Activated naive CD4-positive, alpha-beta T cell treated with anti-CD3 and anti-CD28 coated beads, Interleukin-2, amount 50 U/mL, for 72 hours (primary cell): ENCODE measurements at regions not wholly inside any gene's neighbourhood (a gene's known extent, or its start where the extent isn't known, plus 50 kb on each side); places are given as distances from the start of the nearest gene placed in this dataset.

Experiments
- ATAC-seq, 2 donors: fragments of 150-1000 bp; cut with Tn5 transposase; 2 replicates each; pipeline ENCODE4 v1.10.0; 2021; ENCODE audit warnings: mild to moderate bottlenecking in 2 of 2, moderate library complexity in 2 of 2
- DNase-seq, 2 donors: peaks; one replicate each; pipeline ENCODE4 v3.0.0; 2021 to 2022; ENCODE audit warnings: low spot score in 2 of 2
- H3K27ac Mint-ChIP-seq, 2 donors: one replicate each; pipeline ENCODE4 v1.8.0; 2022; ENCODE audit warnings: mild to moderate bottlenecking in 2 of 2, mixed read lengths in 2 of 2
- H3K36me3 Mint-ChIP-seq, 2 donors: one replicate each; pipeline ENCODE4 v1.8.0; 2022; ENCODE audit warnings: mixed read lengths in 2 of 2
- H3K9me3 Mint-ChIP-seq, 2 donors: one replicate each; pipeline ENCODE4 v1.8.0; 2022; ENCODE audit warnings: mixed read lengths in 2 of 2

- DNase-seq (no peak), ATAC-seq (no peak)
- Mint-ChIP-seq H3K27ac (no peak overlapping the region), H3K36me3 (peaks cover 0 to 6% of the 10 kb centered on the region in 2 donors), H3K9me3 (peaks cover 0 to 5% of the 10 kb centered on the region in 2 donors)
These were observed 253.1 kb upstream of the NXPH2 start for GRCh38 chr2:139033300-139033699.

- H3K9me3 Mint-ChIP-seq: peaks cover 0 to 3% of the 10 kb centered on the region in 2 donors
- H3K36me3 Mint-ChIP-seq: peaks cover 0 to 6% of the 10 kb centered on the region in 2 donors
- DNase-seq: no peak
- ATAC-seq: no peak
- H3K27ac Mint-ChIP-seq: no peak overlapping the region
These were observed 251.5 kb upstream of the NXPH2 start for GRCh38 chr2:139031722-139032121.

GRCh38 chr2:139020287-139020686 lies 240.1 kb upstream of the NXPH2 start:
- Mint-ChIP-seq H3K9me3 (peaks cover 32 to 44% of the 10 kb centered on the region in 2 donors), H3K36me3 (peaks cover 0 to 8% of the 10 kb centered on the region in 2 donors), H3K27ac (no peak overlapping the region)
- no peak for DNase-seq
- no peak for ATAC-seq

GRCh38 chr2:139018252-139018651 lies 238.1 kb upstream of the NXPH2 start:
- no peak for ATAC-seq
- no peak for DNase-seq

GRCh38 chr2:139007130-139007529 lies 226.9 kb upstream of the NXPH2 start:
- DNase-seq (no peak), ATAC-seq (no peak)
- H3K9me3 Mint-ChIP-seq: peaks cover 11% of the 10 kb centered on the region in 2 donors
- no peak overlapping the region for H3K27ac Mint-ChIP-seq
- no peaks in the 10 kb centered on the region for H3K36me3 Mint-ChIP-seq

More at GRCh38 chr2:139018252-139018651, 238.1 kb upstream of the NXPH2 start:
- H3K36me3 Mint-ChIP-seq: peaks cover 0 to 11% of the 10 kb centered on the region in 2 donors
- peaks cover 45 to 50% of the 10 kb centered on the region in 2 donors for H3K9me3 Mint-ChIP-seq
- H3K27ac Mint-ChIP-seq: no peak overlapping the region

- no peak for DNase-seq
- H3K27ac Mint-ChIP-seq: no peak overlapping the region
- no peaks in the 10 kb centered on the region for H3K36me3 Mint-ChIP-seq
- peaks cover 9 to 11% of the 10 kb centered on the region in 2 donors for H3K9me3 Mint-ChIP-seq
- no peak for ATAC-seq
These were observed 220.1 kb upstream of the NXPH2 start for GRCh38 chr2:139000131-139000785.

GRCh38 chr2:138997856-138998517 lies 217.8 kb upstream of the NXPH2 start:
- H3K9me3 Mint-ChIP-seq: peaks cover 12 to 13% of the 10 kb centered on the region in 2 donors
- H3K27ac Mint-ChIP-seq: no peak overlapping the region
- ATAC-seq (no peak), DNase-seq (no peak)
- H3K36me3 Mint-ChIP-seq: no peaks in the 10 kb centered on the region

GRCh38 chr2:138997346-138997745 lies 217.2 kb upstream of the NXPH2 start:
- ATAC-seq: no peak
- DNase-seq: no peak
- Mint-ChIP-seq H3K9me3 (peaks cover 12 to 14% of the 10 kb centered on the region in 2 donors), H3K36me3 (no peaks in the 10 kb centered on the region), H3K27ac (no peak overlapping the region)

GRCh38 chr2:138994502-138994901 lies 214.3 kb upstream of the NXPH2 start:
- H3K9me3 Mint-ChIP-seq: peaks cover 12 to 16% of the 10 kb centered on the region in 2 donors
- H3K27ac Mint-ChIP-seq: no peak overlapping the region
- H3K36me3 Mint-ChIP-seq: no peaks in the 10 kb centered on the region
- ATAC-seq (no peak), DNase-seq (no peak)

- H3K9me3 Mint-ChIP-seq: peaks cover 17 to 23% of the 10 kb centered on the region in 2 donors
- H3K36me3 Mint-ChIP-seq: peaks cover 5 to 6% of the 10 kb centered on the region in 2 donors
- no peak for ATAC-seq
- no peak overlapping the region for H3K27ac Mint-ChIP-seq
- no peak for DNase-seq
These were observed 205.7 kb upstream of the NXPH2 start for GRCh38 chr2:138985881-138986280.

- Mint-ChIP-seq H3K36me3 (no peaks in the 10 kb centered on the region), H3K27ac (no peak overlapping the region), H3K9me3 (peaks cover 4 to 8% of the 10 kb centered on the region in 2 donors)
- DNase-seq: no peak
- no peak for ATAC-seq
These were observed 199.1 kb upstream of the NXPH2 start for GRCh38 chr2:138979131-138979785.

- H3K36me3 Mint-ChIP-seq: no peaks in the 10 kb centered on the region
- H3K27ac Mint-ChIP-seq: no peak overlapping the region
- peaks cover 4 to 8% of the 10 kb centered on the region in 2 donors for H3K9me3 Mint-ChIP-seq
- ATAC-seq (no peak), DNase-seq (no peak)
These were observed 194.5 kb upstream of the NXPH2 start for GRCh38 chr2:138974651-138975050.

- H3K27ac Mint-ChIP-seq: no peak overlapping the region
- no peak for ATAC-seq
These were observed 184.2 kb upstream of the NXPH2 start for GRCh38 chr2:138964418-138964817.

GRCh38 chr2:138962686-138963085 lies 182.5 kb upstream of the NXPH2 start:
- DNase-seq: no peak
- H3K36me3 Mint-ChIP-seq: no peaks in the 10 kb centered on the region
- no peak for ATAC-seq
- H3K9me3 Mint-ChIP-seq: peaks cover 10 to 17% of the 10 kb centered on the region in 2 donors
- no peak overlapping the region for H3K27ac Mint-ChIP-seq

More at GRCh38 chr2:138964418-138964817, 184.2 kb upstream of the NXPH2 start:
- no peak for DNase-seq
- no peaks in the 10 kb centered on the region for H3K36me3 Mint-ChIP-seq
- peaks cover 10 to 12% of the 10 kb centered on the region in 2 donors for H3K9me3 Mint-ChIP-seq

GRCh38 chr2:138960191-138960590 lies 180.0 kb upstream of the NXPH2 start:
- DNase-seq (no peak), ATAC-seq (no peak)
- Mint-ChIP-seq H3K27ac (no peak overlapping the region), H3K36me3 (peaks cover 0 to 4% of the 10 kb centered on the region in 2 donors), H3K9me3 (peaks cover 13 to 22% of the 10 kb centered on the region in 2 donors)

- DNase-seq (no peak), ATAC-seq (no peak)
- H3K9me3 Mint-ChIP-seq: peaks cover 8 to 19% of the 10 kb centered on the region in 2 donors
- no peak overlapping the region for H3K27ac Mint-ChIP-seq
- H3K36me3 Mint-ChIP-seq: peaks cover 0 to 6% of the 10 kb centered on the region in 2 donors
These were observed 178.8 kb upstream of the NXPH2 start for GRCh38 chr2:138959031-138959430.

GRCh38 chr2:138956116-138956515 lies 175.9 kb upstream of the NXPH2 start:
- no peak for ATAC-seq
- Mint-ChIP-seq H3K9me3 (peaks cover 9 to 31% of the 10 kb centered on the region in 2 donors), H3K27ac (no peak overlapping the region), H3K36me3 (peaks cover 0 to 6% of the 10 kb centered on the region in 2 donors)
- no peak for DNase-seq
